IMR-90 (cell line): ENCODE measurements at regions not wholly inside any gene's neighbourhood (a gene's known extent, or its start where the extent isn't known, plus 50 kb on each side); places are given as distances from the start of the nearest gene placed in this dataset.

ENCODE experiments used
- ATAC-seq: fragments of 200-7000 bp; cut with Tn5 transposase; 2 replicates; pipeline ENCODE4 v1.9.1; 2020; ENCODE audit warnings: low read depth, mild to moderate bottlenecking, moderate library complexity
- BruUV-seq: library from RNA; stranded (reverse); fragments of 400-500 nt; replicated peaks from 2 replicates; lab custom pipeline; 2021; lab: Mats Ljungman, UMichigan
- CTCF ChIA-PET: fragments of 300-600 bp; formaldehyde crosslinking; extraction: SDS; loops from one replicate; lab custom pipeline; 2021; ENCODE audit warnings: antibody characterized with exemption; lab: Yijun Ruan, JAX
- POLR2A ChIA-PET: fragments of 300-600 bp; sonication (Branson Sonifier 250); formaldehyde crosslinking; loops from one replicate; lab custom pipeline; 2022; ENCODE audit warnings: antibody characterized with exemption; ENCODE audit not compliant: unreplicated experiment; lab: Charles Lee
- DNase-seq: peaks from one replicate; pipeline ENCODE4 v3.0.0; 2013
- H2AFZ ChIP-seq: replicated peaks from 2 replicates; pipeline ENCODE3; 2013; ENCODE audit warnings: low read length, mild to moderate bottlenecking; ENCODE audit not compliant: poor library complexity
- H2AK5ac ChIP-seq: 2 replicates; pipeline ENCODE4 v1.6.1; 2013; ENCODE audit warnings: low read depth, low read length, inconsistent platforms
- H2AK9ac ChIP-seq: replicated peaks from 2 replicates; pipeline ENCODE3; 2013; ENCODE audit warnings: mild to moderate bottlenecking, low read depth, low read length, moderate library complexity; ENCODE audit not compliant: poor library complexity
- H2BK120ac ChIP-seq: 2 replicates; pipeline ENCODE4 v1.6.1; 2013; ENCODE audit warnings: low read depth, low read length, inconsistent platforms
- H2BK15ac ChIP-seq: 3 replicates; pipeline ENCODE4 v1.6.1; 2013; ENCODE audit warnings: low read depth, low read length, inconsistent platforms
- H2BK20ac ChIP-seq: 2 replicates; pipeline ENCODE4 v1.6.1; 2013; ENCODE audit warnings: low read depth, mild to moderate bottlenecking, inconsistent platforms, low read length, moderate library complexity
- H2BK5ac ChIP-seq: 2 replicates; pipeline ENCODE4 v1.6.1; 2013; ENCODE audit warnings: mild to moderate bottlenecking, low read depth, low read length, inconsistent platforms; ENCODE audit not compliant: poor library complexity, severe bottlenecking
- H3K14ac ChIP-seq: replicated peaks from 2 replicates; pipeline ENCODE4 v1.6.1; 2013; ENCODE audit warnings: low read depth, low read length, inconsistent platforms
- H3K18ac ChIP-seq: 2 replicates; pipeline ENCODE4 v1.6.1; 2013; ENCODE audit warnings: low read depth, low read length, control low read depth
- H3K23ac ChIP-seq: 2 replicates; pipeline ENCODE4 v1.6.1; 2013; ENCODE audit warnings: low read depth, low read length, inconsistent platforms
- H3K27ac ChIP-seq: 2 replicates; pipeline ENCODE4 v1.5.1; 2013; ENCODE audit warnings: mild to moderate bottlenecking, control low read depth, low read length; ENCODE audit not compliant: insufficient read depth
- H3K27me3 ChIP-seq: 2 replicates; pipeline ENCODE4 v1.6.1; 2013; ENCODE audit warnings: low read length; ENCODE audit not compliant: control insufficient read depth, insufficient read depth
- H3K36me3 ChIP-seq: 2 replicates; pipeline ENCODE4 v1.6.1; 2013; ENCODE audit warnings: low read length, mixed read lengths; ENCODE audit not compliant: control insufficient read depth, insufficient read depth
- H3K4ac ChIP-seq: 2 replicates; pipeline ENCODE4 v1.6.1; 2013; ENCODE audit warnings: low read depth, low read length, inconsistent platforms
- H3K4me1 ChIP-seq: 2 replicates; pipeline ENCODE4 v1.6.1; 2013; ENCODE audit warnings: low read length, mixed read lengths; ENCODE audit not compliant: control insufficient read depth, insufficient read depth
- H3K4me2 ChIP-seq: 2 replicates; pipeline ENCODE4 v1.6.1; 2013; ENCODE audit warnings: low read depth, mild to moderate bottlenecking, control low read depth, low read length, moderate library complexity
- H3K4me3 ChIP-seq: 2 replicates; pipeline ENCODE4 v1.5.1; 2013; ENCODE audit warnings: low read depth, mild to moderate bottlenecking, control low read depth, low read length, moderate library complexity; ENCODE audit not compliant: insufficient read depth
- H3K56ac ChIP-seq: 2 replicates; pipeline ENCODE4 v1.6.1; 2013; ENCODE audit warnings: low read length, inconsistent platforms; ENCODE audit not compliant: insufficient read depth; ENCODE audit errors: extremely low read depth
- H3K79me1 ChIP-seq, 2 experiments: 2 replicates each; pipeline ENCODE4 v1.6.1; 2013; ENCODE audit warnings: low read length in 2 of 2, inconsistent platforms in 1 of 2, low read depth in 1 of 2
- H3K9ac ChIP-seq: 2 replicates; pipeline ENCODE4 v1.6.1; 2013; ENCODE audit warnings: low read depth, low read length, control low read depth
- H3K9me1 ChIP-seq: 2 replicates; pipeline ENCODE4 v1.6.1; 2013; ENCODE audit warnings: low read length, inconsistent platforms; ENCODE audit not compliant: insufficient read depth
- H3K9me3 ChIP-seq: 2 replicates; pipeline ENCODE4 v1.6.1; 2013; ENCODE audit warnings: low read length; ENCODE audit not compliant: control insufficient read depth, insufficient read depth
- H4K20me1 ChIP-seq: 2 replicates; pipeline ENCODE4 v1.6.1; 2013; ENCODE audit warnings: low read length, inconsistent platforms; ENCODE audit not compliant: insufficient read depth
- H4K5ac ChIP-seq: 2 replicates; pipeline ENCODE4 v1.6.1; 2013; ENCODE audit warnings: mild to moderate bottlenecking, low read depth, low read length, control low read depth
- H4K8ac ChIP-seq, 2 experiments: 2 replicates each; pipeline ENCODE4 v1.6.1; 2013; ENCODE audit warnings: low read depth in 2 of 2, low read length in 2 of 2, control low read depth in 1 of 2, inconsistent platforms in 1 of 2
- H4K91ac ChIP-seq: 2 replicates; pipeline ENCODE4 v1.6.1; 2013; ENCODE audit warnings: low read depth, low read length, inconsistent platforms; ENCODE audit not compliant: insufficient read depth
- BHLHE40 ChIP-seq: fragments of 150-350 bp; IDR thresholded peaks from 2 replicates; pipeline ENCODE4 v1.6.1; 2016; ENCODE audit warnings: mild to moderate bottlenecking, low read depth, low read length
- CHD1 ChIP-seq: IDR thresholded peaks from 2 replicates; pipeline ENCODE4 v1.6.1; 2012; ENCODE audit warnings: low read depth, low read length, improper control_type of control experiment
- MXI1 ChIP-seq: IDR thresholded peaks from 2 replicates; pipeline ENCODE4 v1.6.1; 2012; ENCODE audit warnings: low read depth, mild to moderate bottlenecking, low read length, moderate library complexity, borderline replicate concordance
- POLR2A ChIP-seq: IDR thresholded peaks from 2 replicates; pipeline ENCODE4 v1.6.1; 2012; ENCODE audit warnings: mild to moderate bottlenecking, low read depth, low read length
- RCOR1 ChIP-seq: IDR thresholded peaks from 2 replicates; pipeline ENCODE4 v1.6.1; 2012; ENCODE audit warnings: mild to moderate bottlenecking, low read length, improper control_type of control experiment; ENCODE audit not compliant: insufficient replicate concordance
- RFX5 ChIP-seq: IDR thresholded peaks from 2 replicates; pipeline ENCODE4 v1.8.0; 2012; ENCODE audit warnings: low read depth, mild to moderate bottlenecking, low read length, moderate library complexity
- WGBS, 2 experiments: methylation state at CpG; one replicate each; pipeline versions ENCODE4 v1.1.5 to v1.1.7; 2013; ENCODE audit warnings: missing lambda C conversion rate in 2 of 2; ENCODE audit not compliant: insufficient read length in 1 of 2; ENCODE audit errors: extremely low coverage in 2 of 2; 5-methylcytosine and 5-hydroxymethylcytosine counted together
- dilution Hi-C: fragments of 300-500 bp; cut with HindIII; formaldehyde crosslinking; loops from one replicate; pipeline ENCODE4 v1.14.3; 2018; ENCODE audit warnings: low sequenced_read_pairs; ENCODE audit not compliant: unreplicated experiment
- in situ Hi-C: fragments of 300-500 bp; cut with MboI; formaldehyde crosslinking; loops from 3 replicates; pipeline ENCODE4 v1.14.3; 2019; ENCODE audit warnings: low sequenced_read_pairs, inconsistent platforms, mixed read lengths
- intact Hi-C: fragments of 100-400 bp; cut with micrococcal nuclease; formaldehyde crosslinking; loops from 2 replicates; pipeline ENCODE4 v1.10.0; 2022
- TF ChIP-seq, protein P1 (sequence below): fragments of 150-350 bp; IDR thresholded peaks from 2 replicates; pipeline ENCODE4 v1.6.1; 2017; ENCODE audit warnings: mild to moderate bottlenecking, antibody characterized with exemption, low read length, low read depth

GRCh38 chr6:139687055-139687454, 312.6 kb upstream of the CITED2 start:
- Histone ChIP-seq H2BK20ac (no peak overlapping the region), H3K4me3 (no peak overlapping the region), H4K8ac (no peak overlapping the region), H3K79me1 (no peaks in the 10 kb centered on the region), H4K5ac (no peak overlapping the region), H3K4me1 (no peaks in the 10 kb centered on the region), H3K27me3 (no peaks in the 10 kb centered on the region), H2BK5ac (no peak overlapping the region), H3K36me3 (no peaks in the 10 kb centered on the region), H3K9ac (no peak overlapping the region), H3K23ac (no peak overlapping the region), H2BK15ac (no peak overlapping the region), H2AK5ac (no peak overlapping the region), H4K91ac (no peak overlapping the region), H2AK9ac (no peak overlapping the region), H3K4ac (no peak overlapping the region), H3K9me3 (no peaks in the 10 kb centered on the region), H3K27ac (no peak overlapping the region), H2BK120ac (no peak overlapping the region), H3K18ac (no peak overlapping the region), H4K20me1 (no peaks in the 10 kb centered on the region), H2AFZ (no peak overlapping the region), H3K4me2 (no peak overlapping the region), H3K9me1 (no peaks in the 10 kb centered on the region), H3K56ac (no peak overlapping the region), H3K14ac (no peak overlapping the region)
- in situ Hi-C loops (no loop called here), intact Hi-C loops (no loop called here), dilution Hi-C loops (no loop called here)
- BruUV-seq, result no TSS peak
- TF ChIP-seq MXI1, result no peak
- TF ChIP-seq RCOR1, result no peak
- no peak for TF ChIP-seq BHLHE40
- no peak for TF ChIP-seq POLR2A
- no peak for TF ChIP-seq CHD1
- TF ChIP-seq RFX5, result no peak
- TF ChIP-seq, protein P1, sequence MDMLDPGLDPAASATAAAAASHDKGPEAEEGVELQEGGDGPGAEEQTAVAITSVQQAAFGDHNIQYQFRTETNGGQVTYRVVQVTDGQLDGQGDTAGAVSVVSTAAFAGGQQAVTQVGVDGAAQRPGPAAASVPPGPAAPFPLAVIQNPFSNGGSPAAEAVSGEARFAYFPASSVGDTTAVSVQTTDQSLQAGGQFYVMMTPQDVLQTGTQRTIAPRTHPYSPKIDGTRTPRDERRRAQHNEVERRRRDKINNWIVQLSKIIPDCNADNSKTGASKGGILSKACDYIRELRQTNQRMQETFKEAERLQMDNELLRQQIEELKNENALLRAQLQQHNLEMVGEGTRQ, result no peak
- DNase-seq (no peak), ATAC-seq (no peak)
- ChIA-PET POLR2A (no interaction called here), CTCF (no interaction called here)
- no CpG with 5 or more reads among the region's 2 CpGs for WGBS, 2 experiments
